ENCODE measurements at regions not wholly inside any gene's neighbourhood (a gene's known extent, or its start where the extent isn't known, plus 50 kb on each side); places are given as distances from the start of the nearest gene placed in this dataset.

DNA sequence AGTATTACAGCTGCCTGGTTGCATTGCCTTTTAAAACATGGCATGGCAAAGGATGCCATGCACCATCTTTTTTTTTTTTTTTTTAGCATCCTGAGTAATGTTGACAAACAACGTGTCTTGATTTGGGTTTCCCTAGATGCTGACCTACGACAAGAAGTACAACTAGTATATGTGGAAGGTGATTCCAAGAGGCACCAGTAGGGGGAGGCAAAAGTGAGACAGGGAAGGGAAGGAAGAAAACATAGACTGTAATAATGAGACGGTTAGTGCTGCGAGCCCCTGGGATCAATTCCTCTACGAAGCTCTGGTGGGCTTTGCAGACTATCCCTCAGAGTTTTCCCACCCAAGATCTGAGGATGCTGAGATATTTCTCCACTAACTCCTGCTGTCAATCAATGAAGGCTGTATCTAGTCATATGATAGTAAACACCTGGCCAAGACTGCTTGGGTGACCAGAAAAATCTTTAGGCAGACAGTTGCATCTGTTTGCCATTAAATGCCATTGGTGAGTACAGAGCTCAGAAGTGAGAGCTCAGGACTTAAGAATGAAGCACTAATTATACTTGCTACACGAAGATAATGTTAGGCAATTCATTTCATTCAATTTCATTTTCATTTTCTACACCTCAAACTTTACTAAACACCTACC is 458.6 kb upstream of the GOT2 start:
- no peaks in the 10 kb centered on the region for H3K4me1 ChIP-seq (ENCODE audit: control insufficient read depth in 4 of 4, insufficient read depth in 4 of 4, low read length in 3 of 4)
- peak; percentile 43 for DNase-seq (ENCODE audit: low spot score)
- H3K36me3 ChIP-seq (ENCODE audit: control insufficient read depth in 4 of 4, insufficient read depth in 3 of 4, low read depth in 1 of 4, low read length in 3 of 4): no peaks in the 10 kb centered on the region
- TF ChIP-seq RAD21 (IDR thresholded peaks at IDR 0.05) (peak; percentile 60 to 81), HNF4A (conservative IDR thresholded peaks at IDR 0.05) (no peak)
- TF ChIP-seq, protein P1, sequence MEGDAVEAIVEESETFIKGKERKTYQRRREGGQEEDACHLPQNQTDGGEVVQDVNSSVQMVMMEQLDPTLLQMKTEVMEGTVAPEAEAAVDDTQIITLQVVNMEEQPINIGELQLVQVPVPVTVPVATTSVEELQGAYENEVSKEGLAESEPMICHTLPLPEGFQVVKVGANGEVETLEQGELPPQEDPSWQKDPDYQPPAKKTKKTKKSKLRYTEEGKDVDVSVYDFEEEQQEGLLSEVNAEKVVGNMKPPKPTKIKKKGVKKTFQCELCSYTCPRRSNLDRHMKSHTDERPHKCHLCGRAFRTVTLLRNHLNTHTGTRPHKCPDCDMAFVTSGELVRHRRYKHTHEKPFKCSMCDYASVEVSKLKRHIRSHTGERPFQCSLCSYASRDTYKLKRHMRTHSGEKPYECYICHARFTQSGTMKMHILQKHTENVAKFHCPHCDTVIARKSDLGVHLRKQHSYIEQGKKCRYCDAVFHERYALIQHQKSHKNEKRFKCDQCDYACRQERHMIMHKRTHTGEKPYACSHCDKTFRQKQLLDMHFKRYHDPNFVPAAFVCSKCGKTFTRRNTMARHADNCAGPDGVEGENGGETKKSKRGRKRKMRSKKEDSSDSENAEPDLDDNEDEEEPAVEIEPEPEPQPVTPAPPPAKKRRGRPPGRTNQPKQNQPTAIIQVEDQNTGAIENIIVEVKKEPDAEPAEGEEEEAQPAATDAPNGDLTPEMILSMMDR (IDR thresholded peaks at IDR 0.05; ENCODE audit: low read depth, low read length, missing input control): peak; percentile 54
- no peaks in the 10 kb centered on the region for H3K27me3 ChIP-seq (ENCODE audit: control insufficient read depth in 4 of 4, insufficient read depth in 4 of 4, low read length in 3 of 4)
- 39% methylated on average over 6 of the region's 6 CpGs for WGBS
- no peaks in the 10 kb centered on the region for H3K9me3 ChIP-seq (ENCODE audit: control insufficient read depth in 4 of 4, low read length in 3 of 4)
- no peak overlapping the region for H3K4me3 ChIP-seq (ENCODE audit: low read depth in 1 of 3, low read length in 3 of 3)
- H3K27ac ChIP-seq (ENCODE audit: low read depth in 1 of 2, low read length in 2 of 2): no peak overlapping the region
- H3K9ac ChIP-seq (ENCODE audit: low read depth in 1 of 2, low read length in 2 of 2): no peak overlapping the region

DNA sequence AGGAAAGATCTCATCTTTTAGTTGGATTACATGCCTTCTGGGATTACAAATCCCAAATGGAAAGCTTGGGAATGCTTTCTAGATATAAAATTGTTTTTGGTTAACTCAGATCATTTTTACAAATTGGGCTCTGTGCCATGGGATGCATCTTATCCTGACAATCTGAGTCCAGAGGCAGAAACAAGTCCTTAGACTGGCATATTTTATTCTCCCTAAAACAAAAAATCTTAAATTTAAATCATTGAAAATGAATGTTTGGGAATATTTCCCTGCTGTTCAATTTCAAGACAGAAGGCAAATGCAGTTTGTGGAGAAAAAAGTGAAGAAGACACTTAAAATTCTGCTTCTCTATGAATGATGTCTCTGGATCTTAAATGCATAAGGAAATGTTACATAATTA is 456.6 kb upstream of the GOT2 start:
- Histone ChIP-seq H3K4me1 (ENCODE audit: control insufficient read depth in 4 of 4, insufficient read depth in 4 of 4, low read length in 3 of 4) (no peaks in the 10 kb centered on the region), H3K9ac (ENCODE audit: low read depth in 1 of 2, low read length in 2 of 2) (no peak overlapping the region), H3K36me3 (ENCODE audit: control insufficient read depth in 4 of 4, insufficient read depth in 3 of 4, low read depth in 1 of 4, low read length in 3 of 4) (no peaks in the 10 kb centered on the region), H3K9me3 (ENCODE audit: control insufficient read depth in 4 of 4, low read length in 3 of 4) (no peaks in the 10 kb centered on the region), H3K27me3 (ENCODE audit: control insufficient read depth in 4 of 4, insufficient read depth in 4 of 4, low read length in 3 of 4) (no peaks in the 10 kb centered on the region), H3K27ac (ENCODE audit: low read depth in 1 of 2, low read length in 2 of 2) (no peak overlapping the region), H3K4me3 (ENCODE audit: low read depth in 1 of 3, low read length in 3 of 3) (no peak overlapping the region)
- TF ChIP-seq FOXA2 (IDR thresholded peaks at IDR 0.05) (no peak), TAF1 (conservative IDR thresholded peaks at IDR 0.05) (no peak), FOXA1 (IDR thresholded peaks at IDR 0.05) (no peak), RXRA (IDR thresholded peaks at IDR 0.05) (no peak), HNF4A (conservative IDR thresholded peaks at IDR 0.05) (no peak), HNF4G (IDR thresholded peaks at IDR 0.05) (no peak)
- TF ChIP-seq, protein P2, sequence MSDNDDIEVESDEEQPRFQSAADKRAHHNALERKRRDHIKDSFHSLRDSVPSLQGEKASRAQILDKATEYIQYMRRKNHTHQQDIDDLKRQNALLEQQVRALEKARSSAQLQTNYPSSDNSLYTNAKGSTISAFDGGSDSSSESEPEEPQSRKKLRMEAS (IDR thresholded peaks at IDR 0.05): no peak
- TF ChIP-seq, protein P1 (IDR thresholded peaks at IDR 0.05; ENCODE audit: low read depth, low read length, missing input control): no peak
- TF ChIP-seq, protein P3, sequence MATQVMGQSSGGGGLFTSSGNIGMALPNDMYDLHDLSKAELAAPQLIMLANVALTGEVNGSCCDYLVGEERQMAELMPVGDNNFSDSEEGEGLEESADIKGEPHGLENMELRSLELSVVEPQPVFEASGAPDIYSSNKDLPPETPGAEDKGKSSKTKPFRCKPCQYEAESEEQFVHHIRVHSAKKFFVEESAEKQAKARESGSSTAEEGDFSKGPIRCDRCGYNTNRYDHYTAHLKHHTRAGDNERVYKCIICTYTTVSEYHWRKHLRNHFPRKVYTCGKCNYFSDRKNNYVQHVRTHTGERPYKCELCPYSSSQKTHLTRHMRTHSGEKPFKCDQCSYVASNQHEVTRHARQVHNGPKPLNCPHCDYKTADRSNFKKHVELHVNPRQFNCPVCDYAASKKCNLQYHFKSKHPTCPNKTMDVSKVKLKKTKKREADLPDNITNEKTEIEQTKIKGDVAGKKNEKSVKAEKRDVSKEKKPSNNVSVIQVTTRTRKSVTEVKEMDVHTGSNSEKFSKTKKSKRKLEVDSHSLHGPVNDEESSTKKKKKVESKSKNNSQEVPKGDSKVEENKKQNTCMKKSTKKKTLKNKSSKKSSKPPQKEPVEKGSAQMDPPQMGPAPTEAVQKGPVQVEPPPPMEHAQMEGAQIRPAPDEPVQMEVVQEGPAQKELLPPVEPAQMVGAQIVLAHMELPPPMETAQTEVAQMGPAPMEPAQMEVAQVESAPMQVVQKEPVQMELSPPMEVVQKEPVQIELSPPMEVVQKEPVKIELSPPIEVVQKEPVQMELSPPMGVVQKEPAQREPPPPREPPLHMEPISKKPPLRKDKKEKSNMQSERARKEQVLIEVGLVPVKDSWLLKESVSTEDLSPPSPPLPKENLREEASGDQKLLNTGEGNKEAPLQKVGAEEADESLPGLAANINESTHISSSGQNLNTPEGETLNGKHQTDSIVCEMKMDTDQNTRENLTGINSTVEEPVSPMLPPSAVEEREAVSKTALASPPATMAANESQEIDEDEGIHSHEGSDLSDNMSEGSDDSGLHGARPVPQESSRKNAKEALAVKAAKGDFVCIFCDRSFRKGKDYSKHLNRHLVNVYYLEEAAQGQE (IDR thresholded peaks at IDR 0.05): no peak
- TF ChIP-seq, protein P4, sequence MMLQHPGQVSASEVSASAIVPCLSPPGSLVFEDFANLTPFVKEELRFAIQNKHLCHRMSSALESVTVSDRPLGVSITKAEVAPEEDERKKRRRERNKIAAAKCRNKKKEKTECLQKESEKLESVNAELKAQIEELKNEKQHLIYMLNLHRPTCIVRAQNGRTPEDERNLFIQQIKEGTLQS (IDR thresholded peaks at IDR 0.05): no peak
- no peak for DNase-seq (ENCODE audit: low spot score)

All from liver (tissue), 8 donors.